HG03196 (cell line): ENCODE measurements at regions not wholly inside any gene's neighbourhood (a gene's known extent, or its start where the extent isn't known, plus 50 kb on each side); places are given as distances from the start of the nearest gene placed in this dataset.

Source experiments
- ATAC-seq: cut with Tn5 transposase; IDR thresholded peaks from one replicate; pipeline ENCODE4 v1.9.1; 2021; ENCODE audit not compliant: unreplicated experiment

DNA sequence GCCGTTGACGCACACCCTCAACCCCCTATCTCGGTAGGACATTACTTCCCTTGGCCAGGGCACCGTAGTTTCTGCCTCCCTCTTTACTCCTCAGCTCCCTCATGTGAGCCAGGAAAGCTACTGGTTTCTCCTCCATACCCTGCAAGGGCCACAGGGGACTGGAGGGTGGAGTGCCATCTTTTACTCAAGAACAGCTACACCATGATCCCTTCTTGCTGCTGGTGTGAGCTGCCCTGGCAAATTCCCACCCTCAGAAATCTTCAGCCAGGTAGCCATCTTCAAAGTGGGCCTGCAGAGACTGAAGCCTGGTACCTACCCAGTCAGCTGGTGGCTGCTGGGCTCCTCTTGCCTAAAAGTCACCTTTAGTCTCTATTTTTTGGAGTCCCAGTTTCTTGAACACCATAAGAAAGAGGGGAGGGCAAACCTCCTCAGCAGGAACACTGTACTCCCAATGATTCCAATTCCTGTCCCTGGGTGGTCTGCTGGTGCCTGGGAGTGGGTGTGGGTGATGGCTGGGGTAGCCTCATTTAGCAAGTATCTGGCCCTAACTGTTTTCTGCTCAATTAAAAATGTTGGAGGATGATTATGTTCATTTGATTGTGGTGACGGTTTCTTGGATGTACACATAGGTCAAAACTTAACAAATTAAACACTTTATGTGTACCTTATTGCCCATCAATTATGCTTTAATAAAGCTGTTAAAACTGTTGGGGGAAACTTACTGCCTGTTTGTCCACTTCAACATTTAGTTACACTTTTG, 105.0 kb upstream of the NPY start:
- no peak for ATAC-seq

GRCh38 chr7:24191362-24191761, 92.6 kb upstream of the NPY start:
- ATAC-seq, result no peak

GRCh38 chr7:24192053-24192452, 91.9 kb upstream of the NPY start:
- no peak for ATAC-seq

GRCh38 chr7:24192691-24193090, 91.3 kb upstream of the NPY start:
- no peak for ATAC-seq

- ATAC-seq, result no peak
Measured at GRCh38 chr7:24197852-24198251, 86.1 kb upstream of the NPY start.

GRCh38 chr7:24199978-24200377, 84.0 kb upstream of the NPY start:
- ATAC-seq, result no peak

DNA sequence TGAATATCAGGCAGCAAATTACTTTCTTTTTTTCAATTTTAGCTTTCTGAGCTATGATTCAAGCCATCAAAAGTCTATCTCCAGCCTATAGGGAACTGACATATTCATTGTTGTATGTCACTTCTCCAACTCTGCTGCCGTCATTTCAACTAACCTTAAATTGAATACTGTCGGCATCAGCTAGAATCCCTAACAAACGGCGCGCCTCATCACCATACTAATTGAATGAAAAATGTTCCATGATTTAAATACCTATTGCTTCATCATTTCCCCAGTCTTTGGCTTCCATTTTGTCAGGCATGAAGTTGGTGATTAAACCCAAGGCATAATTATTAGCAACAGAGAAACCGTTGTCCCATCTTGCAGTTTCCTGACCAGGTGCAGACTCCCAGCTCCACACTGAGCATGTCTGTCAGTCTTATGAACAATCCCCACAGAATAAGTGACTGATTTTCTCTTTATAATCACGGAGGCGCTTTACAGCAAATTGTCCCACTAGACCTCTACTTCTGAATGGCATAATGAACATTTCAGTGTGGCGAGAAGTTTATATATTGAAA, 83.5 kb upstream of the NPY start:
- ATAC-seq, result no peak

- no peak for ATAC-seq
Measured at GRCh38 chr7:24201226-24201625, 82.8 kb upstream of the NPY start.

DNA sequence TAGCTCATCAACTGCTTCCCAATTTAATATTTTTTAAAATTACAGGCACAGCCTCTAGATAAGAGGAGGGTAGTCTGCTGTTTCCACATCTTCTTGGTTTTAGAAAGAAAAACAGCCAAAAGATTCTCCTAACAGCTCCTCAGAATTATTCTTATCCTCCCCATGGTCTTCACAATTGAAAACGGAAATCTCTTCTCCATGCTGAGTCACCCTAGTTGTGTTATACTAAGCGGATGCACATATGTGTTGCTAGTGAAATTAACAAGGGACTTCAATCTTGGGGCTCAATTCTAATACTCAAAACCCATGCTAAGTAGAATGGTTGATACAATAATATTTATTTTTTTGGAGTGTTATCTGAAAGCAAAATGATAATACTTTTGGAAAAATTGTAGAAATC, 71.9 kb upstream of the NPY start:
- no peak for ATAC-seq

GRCh38 chr7:24213311-24213710, 70.7 kb upstream of the NPY start:
- no peak for ATAC-seq

- ATAC-seq, result no peak
Measured at GRCh38 chr7:24214670-24215069, 69.3 kb upstream of the NPY start.

GRCh38 chr7:24216576-24217125, 67.3 kb upstream of the NPY start:
- no peak for ATAC-seq

GRCh38 chr7:24221500-24221899, 62.5 kb upstream of the NPY start:
- ATAC-seq, result no peak

DNA sequence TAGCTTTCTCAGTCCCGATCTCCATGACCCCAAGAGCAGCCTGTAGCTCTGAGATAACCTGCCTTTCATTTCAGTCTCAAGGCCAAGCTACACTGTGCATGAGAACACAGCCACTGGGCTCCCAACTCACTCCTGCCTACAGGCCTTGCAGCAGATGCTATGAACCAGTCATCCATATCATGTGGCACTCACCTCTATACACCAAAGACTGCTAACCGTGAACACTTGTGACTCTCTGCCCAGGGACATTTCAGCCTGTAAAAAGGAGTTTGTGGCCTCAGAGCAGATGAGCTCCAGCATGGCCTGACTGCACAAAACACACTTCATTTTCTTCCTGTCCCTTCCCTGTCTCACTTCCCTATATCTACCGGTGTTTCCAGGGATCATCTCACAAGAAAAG, 56.9 kb upstream of the NPY start:
- ATAC-seq, result peak; percentile 46

GRCh38 chr7:24227603-24228359, 56.2 kb upstream of the NPY start:
- ATAC-seq, result peak; percentile 90

GRCh38 chr7:24229481-24230226, 54.3 kb upstream of the NPY start:
- no peak for ATAC-seq

DNA sequence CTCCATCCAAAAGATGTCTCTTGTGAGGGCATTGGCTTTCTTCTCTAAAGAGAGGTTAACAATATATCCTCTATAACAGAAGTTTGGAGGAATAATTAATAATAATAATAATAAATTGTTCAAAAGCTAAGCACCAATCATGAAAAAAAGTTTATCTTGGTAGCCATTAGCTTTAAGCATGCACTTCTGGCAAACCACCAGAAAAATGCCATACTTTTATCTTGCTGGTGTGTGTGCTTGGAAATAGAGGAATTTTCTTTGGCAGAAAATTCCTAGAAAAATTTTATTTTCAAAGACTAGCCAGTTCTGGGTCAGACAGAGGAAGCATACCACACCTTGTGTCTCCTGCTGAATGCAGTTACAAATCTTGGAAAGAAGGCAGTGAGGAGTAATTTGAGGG, 52.5 kb upstream of the NPY start:
- ATAC-seq, result no peak

GRCh38 chr7:24233386-24233785, 50.6 kb upstream of the NPY start:
- ATAC-seq, result no peak
